ENCODE measurements at regions not wholly inside any gene's neighbourhood (a gene's known extent, or its start where the extent isn't known, plus 50 kb on each side); places are given as distances from the start of the nearest gene placed in this dataset.

DNA sequence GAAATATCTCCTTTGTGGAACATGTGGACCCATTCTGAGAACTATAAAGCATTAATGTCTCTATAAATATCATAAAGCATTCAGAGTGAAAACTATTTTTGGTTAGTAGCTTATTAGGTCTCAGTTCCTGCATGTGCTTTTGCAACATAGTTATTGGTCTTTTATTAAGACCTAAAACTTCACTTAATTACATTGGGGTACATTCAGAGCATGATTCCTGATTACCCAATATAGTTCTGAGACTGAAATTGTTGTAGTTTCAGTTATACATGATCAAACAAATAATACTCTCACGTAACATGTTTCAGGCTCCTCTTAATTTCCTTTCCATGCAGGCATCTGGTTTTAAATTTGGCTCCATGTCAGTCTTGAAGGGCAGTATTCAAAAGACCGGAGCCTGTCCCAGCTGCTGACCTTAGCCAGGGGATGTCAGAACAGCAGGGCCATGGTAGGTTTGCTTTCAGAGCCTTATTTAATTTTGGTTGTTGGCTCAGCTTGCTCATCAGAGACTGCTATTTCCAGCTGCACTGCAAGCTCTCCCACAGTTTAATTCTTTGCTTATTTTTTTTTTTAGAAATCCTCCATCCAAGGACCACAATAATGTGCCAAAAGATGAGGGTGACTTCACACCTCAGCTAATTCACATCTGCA, 447.8 kb upstream of the FZD8 start:
- intact Hi-C loops (cut with micrococcal nuclease; ENCODE audit: unreplicated experiment): no loop called here
- H3K4me1 ChIP-seq (replicated peaks; ENCODE audit: insufficient read depth): no peaks in the 10 kb centered on the region
- H3K4me3 ChIP-seq: no peak overlapping the region
- no peaks in the 10 kb centered on the region; the same call in 1 of the 2 replicates for H3K27me3 ChIP-seq (ENCODE audit: insufficient read depth, low read depth)
- no TSS peak for BruUV-seq (replicated peaks)
- no peak overlapping the region for H3K4me2 ChIP-seq
- no peaks in the 10 kb centered on the region for H3K9me2 ChIP-seq (ENCODE audit: insufficient read depth)
- POLR2A ChIA-PET (ENCODE audit: unreplicated experiment): no interaction called here
- H3K36me3 ChIP-seq (ENCODE audit: low read depth): no peaks in the 10 kb centered on the region
- H3K9me3 ChIP-seq (ENCODE audit: insufficient read depth, low read depth): no peaks in the 10 kb centered on the region
- CTCF ChIA-PET: no interaction called here
- H3K27ac ChIP-seq: no peak overlapping the region
- H4K20me1 ChIP-seq (ENCODE audit: insufficient read depth): no peaks in the 10 kb centered on the region
- H2AFZ ChIP-seq: no peak overlapping the region
- no peaks in the 10 kb centered on the region for H3K79me2 ChIP-seq (ENCODE audit: low read depth)
- no peaks in the 10 kb centered on the region for H3F3A ChIP-seq (ENCODE audit: insufficient read depth, low read depth)
- no peak for DNase-seq
- TF ChIP-seq, protein P1, sequence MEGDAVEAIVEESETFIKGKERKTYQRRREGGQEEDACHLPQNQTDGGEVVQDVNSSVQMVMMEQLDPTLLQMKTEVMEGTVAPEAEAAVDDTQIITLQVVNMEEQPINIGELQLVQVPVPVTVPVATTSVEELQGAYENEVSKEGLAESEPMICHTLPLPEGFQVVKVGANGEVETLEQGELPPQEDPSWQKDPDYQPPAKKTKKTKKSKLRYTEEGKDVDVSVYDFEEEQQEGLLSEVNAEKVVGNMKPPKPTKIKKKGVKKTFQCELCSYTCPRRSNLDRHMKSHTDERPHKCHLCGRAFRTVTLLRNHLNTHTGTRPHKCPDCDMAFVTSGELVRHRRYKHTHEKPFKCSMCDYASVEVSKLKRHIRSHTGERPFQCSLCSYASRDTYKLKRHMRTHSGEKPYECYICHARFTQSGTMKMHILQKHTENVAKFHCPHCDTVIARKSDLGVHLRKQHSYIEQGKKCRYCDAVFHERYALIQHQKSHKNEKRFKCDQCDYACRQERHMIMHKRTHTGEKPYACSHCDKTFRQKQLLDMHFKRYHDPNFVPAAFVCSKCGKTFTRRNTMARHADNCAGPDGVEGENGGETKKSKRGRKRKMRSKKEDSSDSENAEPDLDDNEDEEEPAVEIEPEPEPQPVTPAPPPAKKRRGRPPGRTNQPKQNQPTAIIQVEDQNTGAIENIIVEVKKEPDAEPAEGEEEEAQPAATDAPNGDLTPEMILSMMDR (conservative IDR thresholded peaks at IDR 0.05): no peak

DNA sequence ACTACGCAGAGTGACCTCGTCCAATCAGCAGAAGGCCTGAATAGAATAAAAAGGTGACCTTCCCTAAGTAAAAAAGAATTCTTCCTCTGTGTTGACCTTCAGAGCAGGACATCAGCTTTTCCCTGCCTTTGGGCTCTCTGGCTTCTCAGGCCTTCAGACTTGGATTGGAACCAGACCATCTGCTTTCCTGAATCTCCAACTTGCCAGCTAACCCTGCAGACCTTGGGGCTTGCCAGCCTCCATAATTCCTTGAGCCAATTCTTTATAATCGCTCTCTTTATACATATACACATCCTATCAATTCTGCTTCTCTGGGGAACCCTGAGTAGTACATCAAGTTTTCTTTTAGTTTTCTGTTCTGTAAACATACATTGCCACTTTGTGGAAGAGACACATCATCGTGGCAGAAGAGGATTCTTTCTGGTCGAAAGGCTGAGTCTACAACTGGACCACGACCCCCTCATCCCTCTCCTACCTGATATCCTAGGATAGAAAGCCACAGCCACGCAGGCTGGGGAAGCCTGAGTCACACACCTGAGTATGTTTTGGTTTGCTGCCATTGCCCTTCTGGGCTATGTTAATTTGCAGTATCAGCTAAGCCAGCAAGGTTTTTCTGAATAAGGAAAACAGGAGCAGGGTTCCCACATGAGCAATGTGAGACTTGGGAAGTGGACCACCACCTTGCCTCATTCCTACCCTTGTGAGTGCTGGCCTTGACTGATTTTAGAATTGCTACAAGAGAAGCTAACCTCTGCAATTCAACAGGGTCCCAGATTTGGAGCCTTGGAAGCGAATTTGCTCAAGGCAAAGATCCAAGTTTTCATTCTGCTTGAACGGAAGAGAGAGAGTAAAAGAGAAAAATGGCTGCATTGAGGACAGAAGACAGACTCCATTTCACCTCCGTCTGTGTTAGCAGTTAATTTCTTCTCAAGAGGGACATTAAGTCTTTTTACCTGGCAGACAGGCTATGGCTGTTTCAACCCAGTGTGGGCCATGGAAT, 445.2 kb upstream of the FZD8 start:
- no peaks in the 10 kb centered on the region for H4K20me1 ChIP-seq (ENCODE audit: insufficient read depth)
- no peak for DNase-seq
- no peak overlapping the region for H3K4me2 ChIP-seq
- H3K27me3 ChIP-seq (ENCODE audit: insufficient read depth, low read depth): no peaks in the 10 kb centered on the region; the same call in 1 of the 2 replicates
- no peaks in the 10 kb centered on the region for H3K36me3 ChIP-seq (ENCODE audit: low read depth)
- CTCF ChIA-PET: no interaction called here
- POLR2A ChIA-PET (ENCODE audit: unreplicated experiment): no interaction called here
- no peak overlapping the region for H3K27ac ChIP-seq
- intact Hi-C loops (cut with micrococcal nuclease; ENCODE audit: unreplicated experiment): no loop called here
- H3K79me2 ChIP-seq (ENCODE audit: low read depth): no peaks in the 10 kb centered on the region
- H3K4me1 ChIP-seq (replicated peaks; ENCODE audit: insufficient read depth): no peaks in the 10 kb centered on the region
- H3K4me3 ChIP-seq: no peak overlapping the region
- BruUV-seq (replicated peaks): no TSS peak
- no peaks in the 10 kb centered on the region for H3F3A ChIP-seq (ENCODE audit: insufficient read depth, low read depth)
- H3K9me3 ChIP-seq (ENCODE audit: insufficient read depth, low read depth): no peaks in the 10 kb centered on the region
- TF ChIP-seq, protein P1 (conservative IDR thresholded peaks at IDR 0.05): no peak
- no peak for TF ChIP-seq EZH2 (IDR thresholded peaks at IDR 0.05; ENCODE audit: low read depth)
- H3K9me2 ChIP-seq (ENCODE audit: insufficient read depth): no peaks in the 10 kb centered on the region
- H2AFZ ChIP-seq: no peak overlapping the region

DNA sequence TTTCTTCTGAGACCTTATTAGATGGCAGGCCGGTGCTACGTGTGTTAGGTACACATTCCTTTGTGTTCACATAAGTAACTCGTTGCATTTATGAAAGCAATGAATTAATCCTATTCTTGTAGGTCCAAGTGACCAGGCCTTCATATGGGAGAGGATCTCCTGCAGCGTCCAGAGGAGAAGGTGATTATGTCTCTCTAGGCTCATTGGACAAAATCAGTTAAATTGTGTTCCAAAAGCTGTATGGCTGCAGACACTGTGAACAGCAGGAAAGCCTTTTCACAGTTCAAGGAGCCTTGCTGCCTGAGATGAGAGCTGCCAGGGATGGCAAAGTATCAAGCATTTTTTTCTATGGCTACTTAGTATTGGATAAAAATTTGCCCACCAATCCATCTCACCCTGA, 433.1 kb upstream of the FZD8 start:
- Histone ChIP-seq H2AFZ (no peak overlapping the region), H3K36me3 (ENCODE audit: low read depth) (no peaks in the 10 kb centered on the region), H3K4me3 (no peak overlapping the region), H3K9me2 (ENCODE audit: insufficient read depth) (no peaks in the 10 kb centered on the region), H3K9me3 (ENCODE audit: insufficient read depth, low read depth) (no peaks in the 10 kb centered on the region), H4K20me1 (ENCODE audit: insufficient read depth) (no peaks in the 10 kb centered on the region), H3K27me3 (ENCODE audit: insufficient read depth, low read depth) (no peaks in the 10 kb centered on the region), H3K27ac (no peak overlapping the region), H3K79me2 (ENCODE audit: low read depth) (no peaks in the 10 kb centered on the region), H3F3A (ENCODE audit: insufficient read depth, low read depth) (no peaks in the 10 kb centered on the region), H3K4me1 (replicated peaks; ENCODE audit: insufficient read depth) (no peaks in the 10 kb centered on the region), H3K4me2 (no peak overlapping the region)
- intact Hi-C loops (cut with micrococcal nuclease; ENCODE audit: unreplicated experiment): no loop called here
- ChIA-PET CTCF (no interaction called here), POLR2A (ENCODE audit: unreplicated experiment) (interaction anchor here (0.6 kb wide), 1 partner anchor 27 kb away, joined by 3 read pairs; no protein-coding TSS in a partner anchor)
- BruUV-seq (replicated peaks): no TSS peak
- DNase-seq: no peak
- TF ChIP-seq, protein P1 (conservative IDR thresholded peaks at IDR 0.05): no peak
- no peak for TF ChIP-seq EZH2 (IDR thresholded peaks at IDR 0.05; ENCODE audit: low read depth)
